ENCODE measurements at regions not wholly inside any gene's neighbourhood (a gene's known extent, or its start where the extent isn't known, plus 50 kb on each side); places are given as distances from the start of the nearest gene placed in this dataset.
"Not testable (repeated sequence)": the region's sequence is repeated elsewhere in the genome, so short reads cannot be mapped to it uniquely, and the experiment has no call there.

- Mint-ChIP-seq H3K9me3 (ENCODE audit: insufficient read depth) (no peaks in the 10 kb centered on the region), H3K36me3 (ENCODE audit: low read depth) (no peaks in the 10 kb centered on the region), H3K27ac (no peak overlapping the region), H3K4me1 (ENCODE audit: low read depth) (no peaks in the 10 kb centered on the region), H3K27me3 (ENCODE audit: low read depth) (peaks cover 2% of the 10 kb centered on the region), H3K4me3 (no peak overlapping the region)
- DNase-seq = no peak
- POLR2A ChIA-PET = interaction anchor here (0.6 kb wide), 1 partner anchor 9 kb away, joined by 3 read pairs; no protein-coding TSS in a partner anchor
- CTCF ChIA-PET = no interaction called here
- ATAC-seq = no peak
Measured at GRCh38 chr9:2418619-2419018, 203.0 kb upstream of the VLDLR start.

GRCh38 chr9:2419347-2419746 is 202.2 kb upstream of the VLDLR start:
- POLR2A ChIA-PET = interaction anchor here (0.6 kb wide), 1 partner anchor 10 kb away, joined by 3 read pairs; no protein-coding TSS in a partner anchor
- no peaks in the 10 kb centered on the region for H3K4me1 Mint-ChIP-seq (ENCODE audit: low read depth)

GRCh38 chr9:2420543-2420942 is 201.0 kb upstream of the VLDLR start:
- Mint-ChIP-seq H3K27ac (no peak overlapping the region), H3K4me3 (no peak overlapping the region), H3K9me3 (ENCODE audit: insufficient read depth) (no peaks in the 10 kb centered on the region), H3K27me3 (ENCODE audit: low read depth) (peaks cover 2% of the 10 kb centered on the region), H3K36me3 (ENCODE audit: low read depth) (no peaks in the 10 kb centered on the region), H3K4me1 (ENCODE audit: low read depth) (no peaks in the 10 kb centered on the region)
- ChIA-PET POLR2A (no interaction called here), CTCF (no interaction called here)
- no peak for ATAC-seq
- DNase-seq = no peak

More at GRCh38 chr9:2419347-2419746, 202.2 kb upstream of the VLDLR start:
- ATAC-seq (no peak), DNase-seq (no peak)
- Mint-ChIP-seq H3K27me3 (ENCODE audit: low read depth) (peaks cover 2% of the 10 kb centered on the region), H3K4me3 (no peak overlapping the region), H3K27ac (no peak overlapping the region), H3K36me3 (ENCODE audit: low read depth) (no peaks in the 10 kb centered on the region), H3K9me3 (ENCODE audit: insufficient read depth) (no peaks in the 10 kb centered on the region)
- CTCF ChIA-PET = no interaction called here

GRCh38 chr9:2424619-2425033 is 197.0 kb upstream of the VLDLR start:
- DNase-seq = no peak
- Mint-ChIP-seq H3K4me3 (no peak overlapping the region), H3K9me3 (ENCODE audit: insufficient read depth) (no peaks in the 10 kb centered on the region), H3K36me3 (ENCODE audit: low read depth) (no peaks in the 10 kb centered on the region), H3K27me3 (ENCODE audit: low read depth) (peaks cover 2% of the 10 kb centered on the region), H3K4me1 (ENCODE audit: low read depth) (no peaks in the 10 kb centered on the region), H3K27ac (no peak overlapping the region)
- ChIA-PET POLR2A (no interaction called here), CTCF (no interaction called here)
- ATAC-seq = no peak

- CTCF ChIA-PET = no interaction called here
Measured at GRCh38 chr9:2425676-2426075, 195.9 kb upstream of the VLDLR start.

GRCh38 chr9:2427120-2427891 is 194.3 kb upstream of the VLDLR start:
- no peak for ATAC-seq
- POLR2A ChIA-PET = no interaction called here
- no peak for DNase-seq
- no peak overlapping the region for H3K27ac Mint-ChIP-seq
- H3K9me3 Mint-ChIP-seq (ENCODE audit: insufficient read depth) = no peaks in the 10 kb centered on the region
- H3K4me1 Mint-ChIP-seq (ENCODE audit: low read depth) = no peaks in the 10 kb centered on the region
- no peaks in the 10 kb centered on the region for H3K36me3 Mint-ChIP-seq (ENCODE audit: low read depth)
- CTCF ChIA-PET = no interaction called here
- H3K4me3 Mint-ChIP-seq = no peak overlapping the region
- H3K27me3 Mint-ChIP-seq (ENCODE audit: low read depth) = peaks cover under 1% of the 10 kb centered on the region

More at GRCh38 chr9:2425676-2426075, 195.9 kb upstream of the VLDLR start:
- Mint-ChIP-seq H3K4me3 (no peak overlapping the region), H3K27me3 (ENCODE audit: low read depth) (peaks cover 2% of the 10 kb centered on the region), H3K27ac (no peak overlapping the region), H3K36me3 (ENCODE audit: low read depth) (no peaks in the 10 kb centered on the region), H3K4me1 (ENCODE audit: low read depth) (no peaks in the 10 kb centered on the region), H3K9me3 (ENCODE audit: insufficient read depth) (no peaks in the 10 kb centered on the region)
- POLR2A ChIA-PET = no interaction called here
- ATAC-seq (no peak), DNase-seq (no peak)

GRCh38 chr9:2439957-2440356 is 181.6 kb upstream of the VLDLR start:
- DNase-seq = no peak
- CTCF ChIA-PET = no interaction called here
- Mint-ChIP-seq H3K27ac (no peak overlapping the region), H3K9me3 (ENCODE audit: insufficient read depth) (no peaks in the 10 kb centered on the region), H3K4me1 (ENCODE audit: low read depth) (no peaks in the 10 kb centered on the region), H3K36me3 (ENCODE audit: low read depth) (no peaks in the 10 kb centered on the region), H3K27me3 (ENCODE audit: low read depth) (no peaks in the 10 kb centered on the region), H3K4me3 (no peak overlapping the region)
- POLR2A ChIA-PET = no interaction called here
- no peak for ATAC-seq

GRCh38 chr9:2443933-2444332 is 177.7 kb upstream of the VLDLR start:
- POLR2A ChIA-PET; ATAC-seq; H3K4me3 Mint-ChIP-seq; H3K27ac Mint-ChIP-seq; H3K4me1 Mint-ChIP-seq (ENCODE audit: low read depth); H3K9me3 Mint-ChIP-seq (ENCODE audit: insufficient read depth); H3K36me3 Mint-ChIP-seq (ENCODE audit: low read depth); DNase-seq; CTCF ChIA-PET; H3K27me3 Mint-ChIP-seq (ENCODE audit: low read depth): not testable (repeated sequence)

GRCh38 chr9:2448193-2448738 is 173.3 kb upstream of the VLDLR start:
- ChIA-PET CTCF (no interaction called here), POLR2A (interaction anchor here (0.7 kb wide), 1 partner anchor 64 kb away, joined by 4 read pairs; no protein-coding TSS in a partner anchor)
- Mint-ChIP-seq H3K27ac (no peak overlapping the region), H3K9me3 (ENCODE audit: insufficient read depth) (no peaks in the 10 kb centered on the region), H3K4me3 (no peak overlapping the region), H3K36me3 (ENCODE audit: low read depth) (no peaks in the 10 kb centered on the region), H3K4me1 (ENCODE audit: low read depth) (no peaks in the 10 kb centered on the region), H3K27me3 (ENCODE audit: low read depth) (peaks cover 3% of the 10 kb centered on the region)
- DNase-seq (no peak), ATAC-seq (no peak)

- DNase-seq (no peak), ATAC-seq (no peak)
- ChIA-PET CTCF (no interaction called here), POLR2A (no interaction called here)
- H3K27ac Mint-ChIP-seq = no peak overlapping the region
- no peaks in the 10 kb centered on the region for H3K36me3 Mint-ChIP-seq (ENCODE audit: low read depth)
- H3K4me3 Mint-ChIP-seq = no peak overlapping the region
- H3K27me3 Mint-ChIP-seq (ENCODE audit: low read depth) = peaks cover 3% of the 10 kb centered on the region
- no peaks in the 10 kb centered on the region for H3K9me3 Mint-ChIP-seq (ENCODE audit: insufficient read depth)
- H3K4me1 Mint-ChIP-seq (ENCODE audit: low read depth) = no peaks in the 10 kb centered on the region
Measured at GRCh38 chr9:2453106-2453505, 168.5 kb upstream of the VLDLR start.

GRCh38 chr9:2453701-2454100 is 167.9 kb upstream of the VLDLR start:
- ChIA-PET CTCF (no interaction called here), POLR2A (no interaction called here)
- no peak for DNase-seq

GRCh38 chr9:2459756-2460155 is 161.8 kb upstream of the VLDLR start:
- ATAC-seq (no peak), DNase-seq (no peak)
- CTCF ChIA-PET = interaction anchor here (1.7 kb wide), 1 partner anchor 12 kb away, joined by 4 read pairs; no protein-coding TSS in a partner anchor
- POLR2A ChIA-PET = no interaction called here
- H3K27me3 Mint-ChIP-seq (ENCODE audit: low read depth) = peaks cover 3% of the 10 kb centered on the region
- H3K4me1 Mint-ChIP-seq (ENCODE audit: low read depth) = no peaks in the 10 kb centered on the region
- no peaks in the 10 kb centered on the region for H3K36me3 Mint-ChIP-seq (ENCODE audit: low read depth)
- no peaks in the 10 kb centered on the region for H3K9me3 Mint-ChIP-seq (ENCODE audit: insufficient read depth)
- H3K4me3 Mint-ChIP-seq = no peak overlapping the region
- no peak overlapping the region for H3K27ac Mint-ChIP-seq

More at GRCh38 chr9:2453701-2454100, 167.9 kb upstream of the VLDLR start:
- no peaks in the 10 kb centered on the region for H3K36me3 Mint-ChIP-seq (ENCODE audit: low read depth)
- H3K4me1 Mint-ChIP-seq (ENCODE audit: low read depth) = no peaks in the 10 kb centered on the region
- H3K9me3 Mint-ChIP-seq (ENCODE audit: insufficient read depth) = no peaks in the 10 kb centered on the region
- peaks cover 3% of the 10 kb centered on the region for H3K27me3 Mint-ChIP-seq (ENCODE audit: low read depth)
- H3K27ac Mint-ChIP-seq = no peak overlapping the region
- ATAC-seq = no peak
- H3K4me3 Mint-ChIP-seq = no peak overlapping the region

All from activated CD8-positive, alpha-beta T cell treated with anti-CD3 and anti-CD28 coated beads, Interleukin-2, amount 10 ng/mL, durations not matched to agents 7 days and 5 days (primary cell).